Limb (tissue), 2 donors: ENCODE measurements at regions not wholly inside any gene's neighbourhood (a gene's known extent, or its start where the extent isn't known, plus 50 kb on each side); places are given as distances from the start of the nearest gene placed in this dataset.

Experiments used
- DNase-seq, 2 donors: peaks; one replicate each; pipeline ENCODE4 v3.0.0-alpha.2; 2016; ENCODE audit errors: extremely low spot score in 2 of 2

GRCh38 chr12:126554625-126555024 lies 1489.4 kb downstream of the AACS start:
- DNase-seq, result no peak

GRCh38 chr12:126557659-126558058 lies 1492.4 kb downstream of the AACS start:
- no peak for DNase-seq

- no peak for DNase-seq
Measured at GRCh38 chr12:126558219-126558618, 1493.0 kb downstream of the AACS start.

- no peak for DNase-seq
Measured at GRCh38 chr12:126558810-126559209, 1493.6 kb downstream of the AACS start.

- no peak for DNase-seq
Measured at GRCh38 chr12:126567016-126567415, 1501.8 kb downstream of the AACS start.

GRCh38 chr12:126569706-126570105 lies 1504.5 kb downstream of the AACS start:
- no peak for DNase-seq

- DNase-seq, result no peak
Measured at GRCh38 chr12:126570566-126570965, 1505.3 kb downstream of the AACS start.

- no peak for DNase-seq
Measured at GRCh38 chr12:126572170-126572569, 1506.9 kb downstream of the AACS start.

- no peak for DNase-seq
Measured at GRCh38 chr12:126581655-126582054, 1516.4 kb downstream of the AACS start.

GRCh38 chr12:126582231-126582630 lies 1517.0 kb downstream of the AACS start:
- DNase-seq, result no peak

GRCh38 chr12:126588586-126589249 lies 1523.5 kb downstream of the AACS start:
- DNase-seq, result no peak

- DNase-seq, result no peak
Measured at GRCh38 chr12:126591533-126591932, 1526.3 kb downstream of the AACS start.

GRCh38 chr12:126601184-126602170 lies 1536.2 kb downstream of the AACS start:
- no peak for DNase-seq

- DNase-seq, result no peak
Measured at GRCh38 chr12:126602612-126603011, 1537.4 kb downstream of the AACS start.

GRCh38 chr12:126607157-126607556 lies 1541.9 kb downstream of the AACS start:
- no peak for DNase-seq

- DNase-seq, result no peak
Measured at GRCh38 chr12:126607867-126608266, 1542.6 kb downstream of the AACS start.

GRCh38 chr12:126608607-126609175 lies 1543.5 kb downstream of the AACS start:
- DNase-seq, result no peak

- no peak for DNase-seq
Measured at GRCh38 chr12:126616441-126616840, 1551.2 kb downstream of the AACS start.

- no peak for DNase-seq
Measured at GRCh38 chr12:126617312-126617711, 1552.1 kb downstream of the AACS start.

- no peak for DNase-seq
Measured at GRCh38 chr12:126627596-126627995, 1562.4 kb downstream of the AACS start.

GRCh38 chr12:126636821-126637220 lies 1571.6 kb downstream of the AACS start:
- DNase-seq, result no peak
